ENCODE measurements at regions not wholly inside any gene's neighbourhood (a gene's known extent, or its start where the extent isn't known, plus 50 kb on each side); places are given as distances from the start of the nearest gene placed in this dataset.

DNA sequence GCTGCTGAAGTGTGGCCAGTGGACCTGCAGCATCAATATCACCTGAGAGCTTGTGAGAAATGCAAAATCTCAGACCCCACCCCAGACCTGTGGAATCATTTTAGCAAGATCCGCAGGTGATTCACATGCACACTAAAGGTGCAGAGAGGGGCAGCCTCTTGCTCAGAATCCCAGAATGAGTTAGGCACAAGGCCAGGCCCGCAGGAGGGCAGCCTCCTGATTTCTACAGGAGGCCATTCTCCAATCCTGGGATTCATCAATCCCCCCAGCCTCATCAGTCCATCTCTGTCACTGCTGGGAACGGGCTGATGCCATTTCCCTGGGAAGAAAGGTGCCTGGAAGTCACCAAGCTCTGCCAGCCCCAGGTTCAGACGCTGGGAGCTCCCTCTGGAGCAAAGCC lies 63.0 kb upstream of the GPR26 start:
- TF ChIP-seq GATA3 (IDR thresholded peaks at IDR 0.05; ENCODE audit: low read depth, low read length) = no peak
- no peak for TF ChIP-seq GATA2 (IDR thresholded peaks at IDR 0.05; ENCODE audit: low read depth, low read length)
